H4 (cell line): ENCODE measurements at regions not wholly inside any gene's neighbourhood (a gene's known extent, or its start where the extent isn't known, plus 50 kb on each side); places are given as distances from the start of the nearest gene placed in this dataset.

Source experiments
- DNase-seq: peaks from one replicate; pipeline ENCODE4 v3.0.0-alpha.2; 2015; ENCODE audit warnings: low spot score

DNA sequence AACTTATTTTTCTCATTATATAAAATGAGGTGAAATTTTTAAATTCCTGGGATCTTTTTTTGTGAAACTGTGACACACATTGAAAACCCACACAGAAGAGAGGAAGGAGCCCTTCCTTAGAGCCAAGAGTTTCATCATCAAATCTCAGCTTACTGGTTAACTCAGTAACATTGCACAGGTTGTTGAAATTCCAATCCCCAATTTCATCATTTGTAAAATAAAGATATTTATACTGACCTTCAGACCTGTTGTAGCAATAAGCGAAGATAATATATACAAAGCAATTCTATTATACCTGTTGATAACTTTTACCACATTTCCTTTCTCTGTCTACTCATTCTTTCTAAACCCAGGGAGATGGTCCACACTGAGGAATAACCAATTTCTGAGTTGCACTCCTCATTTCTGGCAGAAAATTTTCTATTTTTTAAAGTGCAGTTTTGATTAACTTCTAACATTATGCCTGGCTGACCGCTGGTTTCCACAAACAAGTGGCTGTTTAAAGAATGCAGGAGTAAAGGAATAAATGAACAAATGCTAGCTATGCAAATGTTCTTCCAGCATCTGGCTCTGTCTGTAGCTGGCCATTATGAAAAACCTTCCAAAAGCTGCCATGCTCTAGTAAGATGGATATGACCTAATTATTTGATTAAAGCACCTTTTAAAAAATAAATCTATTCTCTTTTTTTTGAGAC is 105.7 kb upstream of the LINC00305 start:
- DNase-seq = no peak

GRCh38 chr18:64253873-64254272 is 105.0 kb upstream of the LINC00305 start:
- DNase-seq = no peak

GRCh38 chr18:64253222-64253621 is 104.3 kb upstream of the LINC00305 start:
- no peak for DNase-seq

DNA sequence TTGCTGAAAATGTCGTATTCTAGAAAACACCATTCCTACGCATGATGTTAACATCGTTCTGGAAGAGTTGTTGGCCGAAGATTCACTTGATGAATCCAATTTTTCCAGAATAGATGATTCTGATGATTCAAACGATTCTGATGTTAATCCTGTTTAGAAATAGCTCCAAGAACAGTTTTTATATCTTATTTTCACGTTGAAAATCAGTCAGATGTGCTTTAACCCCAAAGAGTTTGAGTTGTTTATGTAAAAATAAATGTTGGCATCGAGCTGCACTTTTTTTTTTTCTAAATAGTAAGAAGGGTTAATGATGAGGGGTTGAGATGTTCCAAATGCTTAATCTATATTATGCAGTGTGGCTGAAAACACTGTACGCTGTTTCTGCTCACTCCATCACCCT is 99.9 kb upstream of the LINC00305 start:
- no peak for DNase-seq

DNA sequence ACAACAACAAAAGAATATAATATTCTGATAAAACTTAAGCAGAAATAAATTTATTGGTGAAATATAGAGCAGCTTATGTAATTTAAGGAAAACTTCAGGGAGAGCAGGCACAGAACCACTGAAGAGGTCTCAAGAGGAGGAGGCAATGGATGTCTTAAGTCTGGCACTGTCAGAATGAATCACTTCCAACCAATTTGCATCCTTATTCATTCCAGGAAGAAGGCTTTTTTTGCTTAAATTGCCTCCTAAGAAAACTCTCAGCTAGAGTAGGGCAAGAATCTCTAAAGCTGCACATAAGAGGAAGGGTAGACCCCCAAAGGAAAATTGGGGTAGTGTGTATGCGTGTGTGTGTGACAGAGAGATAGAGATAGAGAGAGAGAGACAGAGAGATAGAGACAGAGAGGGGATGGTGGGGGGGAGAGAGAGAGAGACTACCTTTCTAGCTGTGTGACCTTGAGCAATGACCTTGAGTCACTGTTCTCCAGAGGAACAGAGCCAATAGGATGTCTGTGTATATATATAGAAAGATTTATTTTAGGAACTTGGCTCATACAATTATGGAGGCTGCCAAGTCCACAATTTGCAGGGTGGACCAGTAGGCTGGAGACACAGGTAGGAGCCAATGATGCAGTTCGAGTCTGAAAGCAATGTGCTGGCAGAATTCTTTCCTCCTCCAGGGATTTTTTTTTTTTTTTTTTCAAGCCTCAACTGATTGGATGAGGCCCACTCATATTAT is 96.4 kb upstream of the LINC00305 start:
- DNase-seq = no peak

- no peak for DNase-seq
Observed at GRCh38 chr18:64244571-64244970, 95.7 kb upstream of the LINC00305 start.

DNA sequence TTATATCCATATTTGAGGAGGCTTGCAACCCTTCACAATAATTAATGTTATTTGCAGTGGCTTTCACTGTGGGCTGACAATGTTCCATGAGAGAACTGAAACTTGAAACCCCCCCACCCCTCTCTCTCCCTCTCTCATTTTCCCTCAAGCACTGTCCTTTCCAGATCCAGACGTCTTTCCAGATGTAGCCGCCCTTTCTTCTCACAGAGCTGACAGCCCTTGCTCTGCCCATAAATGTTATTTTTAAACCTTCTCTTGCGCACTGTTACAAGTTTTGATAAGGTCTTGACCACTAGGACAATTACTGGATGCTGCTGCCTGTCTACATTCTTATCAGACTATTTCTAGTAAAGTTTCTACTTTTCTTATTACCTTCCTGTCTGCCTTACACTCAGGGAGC is 91.4 kb upstream of the LINC00305 start:
- no peak for DNase-seq

- no peak for DNase-seq
Observed at GRCh38 chr18:64238076-64238475, 89.2 kb upstream of the LINC00305 start.

DNA sequence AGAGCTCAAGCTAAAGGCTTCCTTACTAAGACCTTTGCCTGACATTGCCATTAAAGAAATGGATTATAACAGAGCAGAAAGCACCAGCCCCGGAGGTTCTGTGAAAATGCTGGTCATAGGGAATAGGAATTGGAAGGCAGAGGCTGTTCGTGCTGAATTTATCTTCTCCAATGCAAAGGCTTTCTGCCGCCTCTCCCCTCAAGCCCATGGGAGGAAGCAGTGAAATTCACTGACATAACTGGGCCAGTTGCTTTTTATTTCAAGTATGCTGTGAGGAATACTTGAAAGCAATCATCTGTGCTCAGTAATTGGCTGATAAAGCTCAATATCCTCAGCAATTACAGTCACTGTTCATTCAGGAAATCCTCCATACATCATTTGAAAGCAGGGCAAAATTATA is 85.4 kb upstream of the LINC00305 start:
- no peak for DNase-seq

DNA sequence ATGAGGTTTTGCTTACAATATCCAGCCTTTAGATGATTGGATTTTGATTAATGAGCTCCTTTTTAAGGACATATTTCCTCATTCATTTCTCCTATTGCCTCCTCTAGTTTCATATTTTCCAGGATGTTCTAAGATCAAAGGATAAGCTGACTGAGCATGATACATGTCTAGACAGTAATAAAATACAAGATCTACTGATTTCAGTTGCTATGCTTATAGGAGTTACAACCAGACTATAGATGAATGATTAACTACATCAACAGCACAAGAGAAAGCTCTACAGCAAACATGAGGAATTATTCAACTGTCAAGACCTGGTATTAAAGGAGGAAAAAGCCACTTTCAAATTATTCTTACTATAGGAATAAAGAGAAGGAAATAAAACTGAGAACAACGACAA is 85.0 kb upstream of the LINC00305 start:
- DNase-seq = no peak

- no peak for DNase-seq
Observed at GRCh38 chr18:64220941-64221340, 72.1 kb upstream of the LINC00305 start.

DNA sequence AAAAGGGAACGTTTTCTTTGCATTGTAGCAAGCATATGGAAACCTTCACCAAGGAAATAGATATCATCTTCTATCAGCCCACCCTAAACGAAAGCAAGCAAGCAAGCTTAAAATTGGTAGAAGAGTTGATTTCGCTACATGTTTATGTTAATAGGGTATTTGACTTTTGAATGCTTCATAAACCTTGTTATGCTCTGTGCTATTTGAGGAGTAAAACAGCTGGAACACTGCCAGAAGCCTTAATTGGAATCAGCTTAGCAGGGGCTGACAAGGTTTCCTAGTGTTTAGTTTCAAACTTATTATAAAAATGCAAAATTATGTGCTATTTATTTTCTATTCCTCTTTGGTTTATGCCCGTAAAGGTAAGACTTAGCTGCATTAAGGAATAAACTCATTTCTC is 70.6 kb upstream of the LINC00305 start:
- no peak for DNase-seq

GRCh38 chr18:64210401-64210949 is 61.6 kb upstream of the LINC00305 start:
- DNase-seq = no peak

DNA sequence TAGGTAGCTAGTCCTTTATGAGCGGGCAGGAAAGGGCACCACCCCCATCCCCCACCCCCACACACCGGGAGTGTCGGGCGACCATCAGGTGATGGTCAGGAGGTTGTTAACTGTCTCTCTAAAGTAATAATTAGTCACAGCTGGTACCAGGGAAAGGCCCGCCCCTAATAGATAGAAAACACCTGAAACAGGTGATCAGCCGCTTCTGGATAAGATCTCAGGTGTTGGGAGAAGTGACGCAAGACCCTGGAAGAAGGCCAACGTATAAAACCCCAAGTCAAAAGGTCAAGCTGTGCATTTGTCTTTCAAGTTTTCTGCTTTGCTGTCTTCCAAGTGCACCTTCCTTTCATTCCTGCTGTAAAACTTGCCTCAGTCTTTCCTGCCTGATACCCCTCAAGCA is 59.6 kb upstream of the LINC00305 start:
- no peak for DNase-seq

- peak; percentile 16 for DNase-seq
Observed at GRCh38 chr18:64207820-64208219, 58.9 kb upstream of the LINC00305 start.

DNA sequence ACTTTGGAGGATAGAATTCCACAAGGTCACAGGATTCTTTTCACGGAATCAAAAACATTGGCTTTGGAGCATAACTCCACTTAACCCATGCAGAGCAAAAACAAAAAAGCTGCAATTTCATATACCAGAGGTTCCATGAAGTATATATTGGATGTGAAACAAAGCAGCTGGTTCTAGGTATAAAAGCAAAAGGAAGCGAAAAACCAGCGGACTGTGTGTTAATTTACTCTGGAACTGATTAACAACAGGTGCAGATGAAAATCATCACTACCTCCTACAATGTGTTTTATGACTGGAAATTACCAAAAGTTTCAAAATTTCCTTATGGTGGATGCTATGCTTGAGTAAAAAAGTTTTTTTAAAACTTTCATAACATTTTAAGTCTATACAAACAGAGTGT is 54.4 kb upstream of the LINC00305 start:
- no peak for DNase-seq

DNA sequence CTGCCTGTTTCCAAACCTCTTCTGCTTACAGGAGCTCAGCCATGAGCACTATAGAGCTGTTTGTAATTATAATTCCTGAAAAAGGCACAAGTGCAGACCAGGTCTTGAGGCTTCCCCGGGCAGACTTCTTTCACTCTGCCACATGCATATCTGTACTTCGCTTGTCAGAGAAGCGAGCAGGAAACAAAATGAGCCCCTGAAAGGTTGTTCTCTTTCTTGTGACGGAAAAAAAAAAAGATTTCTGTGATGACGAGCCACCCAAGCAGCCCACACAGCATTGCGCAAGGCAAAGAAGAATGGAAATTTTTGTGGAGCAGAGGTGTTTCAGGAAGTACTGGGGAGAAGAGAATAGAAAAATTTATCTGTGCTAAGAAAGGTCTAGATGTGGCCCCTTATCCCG is 54.0 kb upstream of the LINC00305 start:
- DNase-seq = no peak

GRCh38 chr18:64202210-64202836 is 53.4 kb upstream of the LINC00305 start:
- DNase-seq = peak; percentile 8

DNA sequence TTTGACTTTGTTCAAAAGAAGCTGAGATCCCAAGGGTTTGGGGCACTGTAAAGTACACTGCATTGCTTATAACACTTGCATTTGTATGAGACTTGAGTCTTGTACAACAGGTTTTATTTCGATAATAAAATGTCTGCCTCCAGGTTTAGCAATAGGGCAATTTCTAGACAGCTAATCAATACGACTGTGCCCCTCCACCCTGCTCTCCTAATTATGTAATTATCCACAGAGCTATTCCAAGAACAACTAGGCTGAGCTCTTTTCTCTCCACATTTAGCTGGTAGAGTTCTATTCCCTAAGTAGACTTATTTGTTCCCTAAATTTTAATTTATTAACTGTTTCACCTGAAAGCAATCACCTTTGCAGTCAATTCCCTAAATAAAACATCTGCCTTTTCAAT is 52.9 kb upstream of the LINC00305 start:
- no peak for DNase-seq

GRCh38 chr18:64199581-64199980 is 50.7 kb upstream of the LINC00305 start:
- no peak for DNase-seq
